Skeletal muscle tissue (tissue), 3 donors: ENCODE measurements at regions not wholly inside any gene's neighbourhood (a gene's known extent, or its start where the extent isn't known, plus 50 kb on each side); places are given as distances from the start of the nearest gene placed in this dataset.
"Not testable (repeated sequence)": the region's sequence is repeated elsewhere in the genome, so short reads cannot be mapped to it uniquely, and the experiment has no call there.

Experiments used
- H3K27ac ChIP-seq: one replicate; pipeline ENCODE4 v1.7.0; 2013; ENCODE audit warnings: mild to moderate bottlenecking, low read depth, low read length, inconsistent platforms
- H3K27me3 ChIP-seq, 3 donors: one replicate each; pipeline ENCODE4 v1.7.0; 2013; ENCODE audit warnings: low read length in 3 of 3; ENCODE audit not compliant: control insufficient read depth in 3 of 3, insufficient read depth in 3 of 3
- H3K36me3 ChIP-seq, 3 donors: one replicate each; pipeline ENCODE4 v1.7.0; 2013; ENCODE audit warnings: low read length in 3 of 3; ENCODE audit not compliant: control insufficient read depth in 3 of 3, insufficient read depth in 3 of 3
- H3K4me1 ChIP-seq, 3 donors: one replicate each; pipeline ENCODE4 v1.7.0; 2013; ENCODE audit warnings: low read length in 3 of 3, mild to moderate bottlenecking in 3 of 3; ENCODE audit not compliant: control insufficient read depth in 3 of 3, insufficient read depth in 3 of 3
- H3K4me3 ChIP-seq, 3 donors: one replicate each; pipeline ENCODE4 v1.7.0; 2013; ENCODE audit warnings: low read length in 3 of 3
- H3K9ac ChIP-seq, 3 donors: one replicate each; pipeline ENCODE4 v1.7.0; 2013; ENCODE audit warnings: low read length in 3 of 3, mild to moderate bottlenecking in 3 of 3, moderate library complexity in 2 of 3, low read depth in 1 of 3
- H3K9me3 ChIP-seq, 3 donors: one replicate each; pipeline ENCODE4 v1.7.0; 2013; ENCODE audit warnings: low read length in 3 of 3; ENCODE audit not compliant: control insufficient read depth in 3 of 3
- donor health status: Osteomylitis.

- Histone ChIP-seq H3K9me3 (no peaks in the 10 kb centered on the region), H3K4me3 (no peak overlapping the region)
These were observed 326.7 kb downstream of the METTL4 start for GRCh38 chr18:2244641-2245040.

GRCh38 chr18:2247101-2247500 is 324.2 kb downstream of the METTL4 start:
- not testable (repeated sequence) for H3K4me3 ChIP-seq, H3K9ac ChIP-seq, H3K9me3 ChIP-seq, H3K27ac ChIP-seq, H3K27me3 ChIP-seq, H3K36me3 ChIP-seq, H3K4me1 ChIP-seq

More at GRCh38 chr18:2244641-2245040, 326.7 kb downstream of the METTL4 start:
- Histone ChIP-seq H3K9ac (no peak overlapping the region), H3K36me3 (no peaks in the 10 kb centered on the region), H3K27me3 (peaks cover 0 to 2% (median 0%) of the 10 kb centered on the region in 3 donors), H3K27ac (no peak overlapping the region), H3K4me1 (no peaks in the 10 kb centered on the region)

GRCh38 chr18:2254977-2255376 is 316.3 kb downstream of the METTL4 start:
- Histone ChIP-seq H3K4me1 (no peaks in the 10 kb centered on the region), H3K27me3 (no peaks in the 10 kb centered on the region), H3K36me3 (no peaks in the 10 kb centered on the region), H3K27ac (no peak overlapping the region), H3K9me3 (peaks cover 0 to 2% (median 0%) of the 10 kb centered on the region in 3 donors), H3K9ac (no peak overlapping the region), H3K4me3 (no peak overlapping the region)

- Histone ChIP-seq H3K9ac (no peak overlapping the region), H3K27ac (no peak overlapping the region), H3K4me1 (no peaks in the 10 kb centered on the region), H3K4me3 (no peak overlapping the region), H3K9me3 (peaks cover 0 to 2% (median 0%) of the 10 kb centered on the region in 3 donors), H3K27me3 (no peaks in the 10 kb centered on the region), H3K36me3 (no peaks in the 10 kb centered on the region)
These were observed 314.7 kb downstream of the METTL4 start for GRCh38 chr18:2256577-2256976.

GRCh38 chr18:2258954-2259353 is 312.4 kb downstream of the METTL4 start:
- Histone ChIP-seq H3K27ac (no peak overlapping the region), H3K27me3 (no peaks in the 10 kb centered on the region), H3K4me1 (no peaks in the 10 kb centered on the region), H3K36me3 (no peaks in the 10 kb centered on the region), H3K9ac (no peak overlapping the region), H3K4me3 (no peak overlapping the region), H3K9me3 (peaks cover 0 to 2% (median 0%) of the 10 kb centered on the region in 3 donors)

GRCh38 chr18:2263303-2263890 is 307.9 kb downstream of the METTL4 start:
- Histone ChIP-seq H3K9ac (no peak overlapping the region), H3K4me3 (no peak overlapping the region), H3K27ac (no peak overlapping the region), H3K4me1 (no peaks in the 10 kb centered on the region), H3K9me3 (no peaks in the 10 kb centered on the region), H3K27me3 (no peaks in the 10 kb centered on the region), H3K36me3 (no peaks in the 10 kb centered on the region)

GRCh38 chr18:2274613-2275012 is 296.7 kb downstream of the METTL4 start:
- Histone ChIP-seq H3K27me3 (peaks cover 0 to 2% (median 0%) of the 10 kb centered on the region in 3 donors), H3K27ac (no peak overlapping the region), H3K36me3 (no peaks in the 10 kb centered on the region), H3K4me3 (no peak overlapping the region), H3K9me3 (no peaks in the 10 kb centered on the region), H3K9ac (no peak overlapping the region), H3K4me1 (no peaks in the 10 kb centered on the region)

GRCh38 chr18:2281086-2281485 is 290.2 kb downstream of the METTL4 start:
- Histone ChIP-seq H3K27me3 (no peaks in the 10 kb centered on the region), H3K27ac (no peak overlapping the region), H3K36me3 (no peaks in the 10 kb centered on the region), H3K9me3 (no peaks in the 10 kb centered on the region), H3K9ac (no peak overlapping the region), H3K4me1 (no peaks in the 10 kb centered on the region), H3K4me3 (no peak overlapping the region)

GRCh38 chr18:2281523-2282199 is 289.6 kb downstream of the METTL4 start:
- no peaks in the 10 kb centered on the region for H3K27me3 ChIP-seq
- no peak overlapping the region for H3K4me3 ChIP-seq
- H3K9ac ChIP-seq = no peak overlapping the region
- no peak overlapping the region for H3K27ac ChIP-seq
- H3K9me3 ChIP-seq = no peaks in the 10 kb centered on the region
- H3K4me1 ChIP-seq = no peaks in the 10 kb centered on the region
- no peaks in the 10 kb centered on the region for H3K36me3 ChIP-seq

- Histone ChIP-seq H3K27ac (no peak overlapping the region), H3K36me3 (no peaks in the 10 kb centered on the region), H3K9ac (no peak overlapping the region), H3K4me3 (no peak overlapping the region), H3K9me3 (no peaks in the 10 kb centered on the region), H3K4me1 (no peaks in the 10 kb centered on the region), H3K27me3 (no peaks in the 10 kb centered on the region)
These were observed 278.0 kb downstream of the METTL4 start for GRCh38 chr18:2293109-2293839.
